MM.1S (cell line): ENCODE measurements at regions not wholly inside any gene's neighbourhood (a gene's known extent, or its start where the extent isn't known, plus 50 kb on each side); places are given as distances from the start of the nearest gene placed in this dataset.
"Not testable (repeated sequence)": the region's sequence is repeated elsewhere in the genome, so short reads cannot be mapped to it uniquely, and the experiment has no call there.

Experiments
- DNase-seq: peaks from one replicate; pipeline ENCODE4 v3.0.0-alpha.2; 2015
- H2AFZ ChIP-seq: fragments of 300-600 bp; sonication (generic); 2 replicates; pipeline ENCODE4 v1.6.0; 2016; ENCODE audit warnings: antibody characterized with exemption, low read length
- H3F3A ChIP-seq: fragments of 300-600 bp; sonication (generic); 2 replicates; pipeline ENCODE4 v1.6.1; 2016; ENCODE audit warnings: mild to moderate bottlenecking, antibody characterized with exemption, low read length, moderate library complexity, mixed read lengths; ENCODE audit not compliant: insufficient read depth
- H3K27ac ChIP-seq: fragments of 300-600 bp; sonication (generic); 2 replicates; pipeline ENCODE4 v1.5.1; 2016; ENCODE audit warnings: mild to moderate bottlenecking, low read length
- H3K27me3 ChIP-seq: fragments of 300-600 bp; sonication (generic); replicated peaks from 2 replicates; pipeline ENCODE4 v1.6.0; 2016; ENCODE audit warnings: low read length; ENCODE audit not compliant: insufficient read depth
- H3K36me3 ChIP-seq: fragments of 300-600 bp; sonication (generic); replicated peaks from 2 replicates; pipeline ENCODE4 v1.6.1; 2016; ENCODE audit warnings: mild to moderate bottlenecking, low read length, mixed read lengths; ENCODE audit not compliant: insufficient read depth
- H3K4me1 ChIP-seq: fragments of 300-600 bp; sonication (generic); 2 replicates; pipeline ENCODE4 v1.6.1; 2016; ENCODE audit warnings: low read length, mixed read lengths
- H3K4me2 ChIP-seq: fragments of 300-600 bp; sonication (generic); 2 replicates; pipeline ENCODE4 v1.6.0; 2016; ENCODE audit warnings: low read depth, low read length
- H3K4me3 ChIP-seq: fragments of 300-600 bp; sonication (generic); 2 replicates; pipeline ENCODE4 v1.5.1; 2016; ENCODE audit warnings: low read length, mixed read lengths
- H3K79me2 ChIP-seq: fragments of 300-600 bp; sonication (generic); 2 replicates; pipeline ENCODE4 v1.6.1; 2016; ENCODE audit warnings: mixed run types, low read length, mixed read lengths
- H3K9ac ChIP-seq: fragments of 300-600 bp; sonication (generic); 2 replicates; pipeline ENCODE4 v1.6.1; 2016; ENCODE audit warnings: low read length, mixed read lengths
- H3K9me2 ChIP-seq: fragments of 300-600 bp; sonication (generic); replicated peaks from 2 replicates; pipeline ENCODE4 v1.6.1; 2016; ENCODE audit warnings: mild to moderate bottlenecking, low read length, mixed read lengths; ENCODE audit not compliant: insufficient read depth
- H3K9me3 ChIP-seq: fragments of 300-600 bp; sonication (generic); replicated peaks from 2 replicates; pipeline ENCODE4 v1.6.1; 2016; ENCODE audit warnings: mild to moderate bottlenecking, low read length, mixed read lengths; ENCODE audit not compliant: insufficient read depth
- H4K20me1 ChIP-seq: fragments of 300-600 bp; sonication (generic); 2 replicates; pipeline ENCODE4 v1.6.1; 2016; ENCODE audit warnings: mild to moderate bottlenecking, low read length, moderate library complexity, mixed read lengths; ENCODE audit not compliant: insufficient read depth
- CTCF ChIP-seq: fragments of 300-600 bp; sonication (generic); IDR thresholded peaks from 2 replicates; pipeline ENCODE4 v1.5.1; 2016; ENCODE audit warnings: antibody characterized with exemption, low read length, mixed read lengths
- EZH2 ChIP-seq: fragments of 300-600 bp; sonication (generic); optimal IDR thresholded peaks from 2 replicates; pipeline ENCODE3; 2017; ENCODE audit warnings: low read depth, mild to moderate bottlenecking, antibody characterized with exemption, low read length, mixed read lengths
- EZH2phosphoT487 ChIP-seq: fragments of 300-600 bp; sonication (generic); IDR thresholded peaks from 2 replicates; pipeline ENCODE4 v1.6.1; 2018; ENCODE audit warnings: antibody characterized with exemption, low read length

DNA sequence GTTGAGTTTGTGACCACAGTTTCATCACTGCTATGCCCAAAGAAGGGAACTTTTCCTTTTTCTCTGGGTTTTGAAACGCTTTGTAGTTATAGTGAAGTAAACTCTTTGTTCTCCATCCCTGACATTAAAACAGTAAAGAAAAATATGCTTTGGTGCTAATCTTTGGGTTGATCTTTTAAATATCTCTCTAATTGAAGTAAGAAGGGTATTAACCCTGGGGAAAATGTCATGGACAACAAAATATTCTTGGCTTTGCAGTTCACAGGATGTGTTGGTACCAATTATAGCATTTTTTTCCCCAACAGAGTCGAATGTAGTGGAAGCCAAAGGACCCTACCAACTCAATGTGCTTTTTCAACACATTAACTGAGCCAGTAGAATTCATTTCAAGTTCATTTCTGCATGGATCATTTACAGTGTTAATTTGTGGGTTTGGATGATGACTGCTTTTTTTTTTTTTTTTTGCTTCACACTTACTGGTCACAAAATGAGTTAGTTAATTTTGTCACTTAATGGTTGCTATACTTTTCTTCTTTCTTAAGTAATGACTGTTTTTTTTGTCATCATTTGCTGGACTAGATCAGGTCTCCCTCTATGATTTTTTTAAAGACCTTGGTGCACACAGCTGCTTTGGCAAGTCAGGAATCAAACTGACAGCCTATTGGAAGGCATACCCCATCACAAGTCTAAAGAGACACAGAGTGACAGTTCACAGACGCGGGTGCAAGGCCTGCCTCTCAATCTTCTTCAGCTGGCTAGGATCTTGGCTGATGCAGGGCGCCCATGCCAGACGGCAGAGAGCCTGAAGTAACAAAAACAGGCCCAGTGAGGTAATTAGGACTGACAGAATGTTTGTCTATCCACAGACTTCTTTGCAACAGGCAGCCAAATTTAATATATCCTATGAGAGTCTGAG is 98.8 kb upstream of the MMADHC start:
- no peak for TF ChIP-seq CTCF
- Histone ChIP-seq H2AFZ (no peak overlapping the region), H3K9me3 (no peaks in the 10 kb centered on the region), H3K79me2 (no peaks in the 10 kb centered on the region), H3F3A (no peaks in the 10 kb centered on the region), H3K4me3 (no peak overlapping the region), H3K9ac (no peak overlapping the region), H3K36me3 (no peaks in the 10 kb centered on the region), H3K4me1 (no peaks in the 10 kb centered on the region), H3K27me3 (no peaks in the 10 kb centered on the region), H3K9me2 (no peaks in the 10 kb centered on the region), H4K20me1 (no peaks in the 10 kb centered on the region), H3K27ac (no peak overlapping the region), H3K4me2 (no peak overlapping the region)
- no peak for DNase-seq

DNA sequence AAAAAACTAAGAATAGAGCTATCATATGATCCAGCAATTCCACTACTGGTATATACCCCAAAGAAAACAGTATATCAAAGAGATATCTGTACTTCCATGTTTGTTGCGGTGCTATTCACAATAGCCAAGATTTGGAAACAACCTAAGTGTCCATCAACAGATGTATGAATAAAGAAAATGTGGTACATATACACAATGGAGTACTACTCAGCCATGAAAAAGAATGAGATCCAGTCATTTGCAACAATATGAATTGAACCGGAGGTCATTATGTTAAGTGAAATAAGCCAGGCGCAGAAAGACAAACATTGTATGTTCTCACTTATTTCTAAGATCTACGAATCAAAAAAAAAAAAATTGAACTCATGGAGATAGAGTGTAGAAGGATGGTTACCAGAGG is 97.8 kb upstream of the MMADHC start:
- not testable (repeated sequence) for H3K4me1 ChIP-seq

DNA sequence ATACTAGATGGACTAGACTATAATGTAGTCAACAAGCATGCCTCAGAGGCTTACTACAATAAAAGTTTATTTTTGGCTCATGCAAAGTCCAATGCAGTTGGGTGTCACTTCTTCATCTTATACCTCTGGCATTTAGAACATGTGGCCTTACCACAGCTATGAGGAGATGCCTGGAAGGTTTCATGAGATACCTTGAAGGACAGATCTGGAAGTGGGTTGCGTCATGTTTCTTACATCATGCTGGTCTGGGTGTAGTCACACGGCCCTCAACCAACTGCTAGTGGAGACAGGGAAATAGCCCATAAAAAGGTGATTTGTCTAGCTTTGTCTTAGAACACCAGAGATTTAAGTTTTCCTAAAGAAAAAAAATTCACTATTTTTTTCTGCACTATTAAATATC is 91.7 kb upstream of the MMADHC start:
- TF ChIP-seq EZH2 (no peak), EZH2phosphoT487 (no peak), CTCF (no peak)
- DNase-seq = no peak

More for the DNA sequence above, 97.8 kb upstream of the MMADHC start:
- not testable (repeated sequence) for H3K9ac ChIP-seq, H3K36me3 ChIP-seq, H3K27ac ChIP-seq, H3K9me3 ChIP-seq, H3K27me3 ChIP-seq, DNase-seq, H2AFZ ChIP-seq, H3K4me3 ChIP-seq, H3F3A ChIP-seq, H4K20me1 ChIP-seq, H3K4me2 ChIP-seq, H3K9me2 ChIP-seq, H3K79me2 ChIP-seq

GRCh38 chr2:149677416-149677815 is 89.8 kb upstream of the MMADHC start:
- no peak overlapping the region for H3K4me2 ChIP-seq
- no peak overlapping the region for H3K27ac ChIP-seq
- no peaks in the 10 kb centered on the region for H3K4me1 ChIP-seq
- H3K9me3 ChIP-seq = no peaks in the 10 kb centered on the region
- H4K20me1 ChIP-seq = no peaks in the 10 kb centered on the region
- H3K79me2 ChIP-seq = no peaks in the 10 kb centered on the region
- H3K9ac ChIP-seq = no peak overlapping the region
- no peaks in the 10 kb centered on the region for H3K27me3 ChIP-seq
- TF ChIP-seq EZH2phosphoT487 (no peak), EZH2 (no peak), CTCF (no peak)
- no peaks in the 10 kb centered on the region for H3K36me3 ChIP-seq
- no peak overlapping the region for H2AFZ ChIP-seq
- no peaks in the 10 kb centered on the region for H3F3A ChIP-seq
- no peak for DNase-seq
- H3K9me2 ChIP-seq = no peaks in the 10 kb centered on the region
- H3K4me3 ChIP-seq = no peak overlapping the region

More for the DNA sequence above, 91.7 kb upstream of the MMADHC start:
- Histone ChIP-seq H3K9me3 (no peaks in the 10 kb centered on the region), H3K9ac (no peak overlapping the region), H2AFZ (no peak overlapping the region), H3K27me3 (no peaks in the 10 kb centered on the region), H3K9me2 (no peaks in the 10 kb centered on the region), H4K20me1 (no peaks in the 10 kb centered on the region), H3K4me1 (no peaks in the 10 kb centered on the region), H3K79me2 (no peaks in the 10 kb centered on the region), H3K4me2 (no peak overlapping the region), H3K36me3 (no peaks in the 10 kb centered on the region), H3K27ac (no peak overlapping the region), H3F3A (no peaks in the 10 kb centered on the region), H3K4me3 (no peak overlapping the region)
